ENCODE measurements at regions not wholly inside any gene's neighbourhood (a gene's known extent, or its start where the extent isn't known, plus 50 kb on each side); places are given as distances from the start of the nearest gene placed in this dataset.

- TF ChIP-seq, protein P1, sequence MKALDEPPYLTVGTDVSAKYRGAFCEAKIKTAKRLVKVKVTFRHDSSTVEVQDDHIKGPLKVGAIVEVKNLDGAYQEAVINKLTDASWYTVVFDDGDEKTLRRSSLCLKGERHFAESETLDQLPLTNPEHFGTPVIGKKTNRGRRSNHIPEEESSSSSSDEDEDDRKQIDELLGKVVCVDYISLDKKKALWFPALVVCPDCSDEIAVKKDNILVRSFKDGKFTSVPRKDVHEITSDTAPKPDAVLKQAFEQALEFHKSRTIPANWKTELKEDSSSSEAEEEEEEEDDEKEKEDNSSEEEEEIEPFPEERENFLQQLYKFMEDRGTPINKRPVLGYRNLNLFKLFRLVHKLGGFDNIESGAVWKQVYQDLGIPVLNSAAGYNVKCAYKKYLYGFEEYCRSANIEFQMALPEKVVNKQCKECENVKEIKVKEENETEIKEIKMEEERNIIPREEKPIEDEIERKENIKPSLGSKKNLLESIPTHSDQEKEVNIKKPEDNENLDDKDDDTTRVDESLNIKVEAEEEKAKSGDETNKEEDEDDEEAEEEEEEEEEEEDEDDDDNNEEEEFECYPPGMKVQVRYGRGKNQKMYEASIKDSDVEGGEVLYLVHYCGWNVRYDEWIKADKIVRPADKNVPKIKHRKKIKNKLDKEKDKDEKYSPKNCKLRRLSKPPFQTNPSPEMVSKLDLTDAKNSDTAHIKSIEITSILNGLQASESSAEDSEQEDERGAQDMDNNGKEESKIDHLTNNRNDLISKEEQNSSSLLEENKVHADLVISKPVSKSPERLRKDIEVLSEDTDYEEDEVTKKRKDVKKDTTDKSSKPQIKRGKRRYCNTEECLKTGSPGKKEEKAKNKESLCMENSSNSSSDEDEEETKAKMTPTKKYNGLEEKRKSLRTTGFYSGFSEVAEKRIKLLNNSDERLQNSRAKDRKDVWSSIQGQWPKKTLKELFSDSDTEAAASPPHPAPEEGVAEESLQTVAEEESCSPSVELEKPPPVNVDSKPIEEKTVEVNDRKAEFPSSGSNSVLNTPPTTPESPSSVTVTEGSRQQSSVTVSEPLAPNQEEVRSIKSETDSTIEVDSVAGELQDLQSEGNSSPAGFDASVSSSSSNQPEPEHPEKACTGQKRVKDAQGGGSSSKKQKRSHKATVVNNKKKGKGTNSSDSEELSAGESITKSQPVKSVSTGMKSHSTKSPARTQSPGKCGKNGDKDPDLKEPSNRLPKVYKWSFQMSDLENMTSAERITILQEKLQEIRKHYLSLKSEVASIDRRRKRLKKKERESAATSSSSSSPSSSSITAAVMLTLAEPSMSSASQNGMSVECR (CRISPR knock-in tag; IDR thresholded peaks at IDR 0.05; ENCODE audit: borderline replicate concordance): no peak
- TF ChIP-seq SMAD3 (CRISPR knock-in tag; IDR thresholded peaks at IDR 0.05; ENCODE audit: borderline replicate concordance): no peak
- TF ChIP-seq SP1 (CRISPR knock-in tag; conservative IDR thresholded peaks at IDR 0.05): no peak
- TF ChIP-seq EMX1 (CRISPR knock-in tag; IDR thresholded peaks at IDR 0.05): no peak
- TF ChIP-seq, protein P2, sequence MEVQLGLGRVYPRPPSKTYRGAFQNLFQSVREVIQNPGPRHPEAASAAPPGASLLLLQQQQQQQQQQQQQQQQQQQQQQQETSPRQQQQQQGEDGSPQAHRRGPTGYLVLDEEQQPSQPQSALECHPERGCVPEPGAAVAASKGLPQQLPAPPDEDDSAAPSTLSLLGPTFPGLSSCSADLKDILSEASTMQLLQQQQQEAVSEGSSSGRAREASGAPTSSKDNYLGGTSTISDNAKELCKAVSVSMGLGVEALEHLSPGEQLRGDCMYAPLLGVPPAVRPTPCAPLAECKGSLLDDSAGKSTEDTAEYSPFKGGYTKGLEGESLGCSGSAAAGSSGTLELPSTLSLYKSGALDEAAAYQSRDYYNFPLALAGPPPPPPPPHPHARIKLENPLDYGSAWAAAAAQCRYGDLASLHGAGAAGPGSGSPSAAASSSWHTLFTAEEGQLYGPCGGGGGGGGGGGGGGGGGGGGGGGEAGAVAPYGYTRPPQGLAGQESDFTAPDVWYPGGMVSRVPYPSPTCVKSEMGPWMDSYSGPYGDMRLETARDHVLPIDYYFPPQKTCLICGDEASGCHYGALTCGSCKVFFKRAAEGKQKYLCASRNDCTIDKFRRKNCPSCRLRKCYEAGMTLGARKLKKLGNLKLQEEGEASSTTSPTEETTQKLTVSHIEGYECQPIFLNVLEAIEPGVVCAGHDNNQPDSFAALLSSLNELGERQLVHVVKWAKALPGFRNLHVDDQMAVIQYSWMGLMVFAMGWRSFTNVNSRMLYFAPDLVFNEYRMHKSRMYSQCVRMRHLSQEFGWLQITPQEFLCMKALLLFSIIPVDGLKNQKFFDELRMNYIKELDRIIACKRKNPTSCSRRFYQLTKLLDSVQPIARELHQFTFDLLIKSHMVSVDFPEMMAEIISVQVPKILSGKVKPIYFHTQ (CRISPR knock-in tag; IDR thresholded peaks at IDR 0.05): no peak
- TF ChIP-seq, protein P3, sequence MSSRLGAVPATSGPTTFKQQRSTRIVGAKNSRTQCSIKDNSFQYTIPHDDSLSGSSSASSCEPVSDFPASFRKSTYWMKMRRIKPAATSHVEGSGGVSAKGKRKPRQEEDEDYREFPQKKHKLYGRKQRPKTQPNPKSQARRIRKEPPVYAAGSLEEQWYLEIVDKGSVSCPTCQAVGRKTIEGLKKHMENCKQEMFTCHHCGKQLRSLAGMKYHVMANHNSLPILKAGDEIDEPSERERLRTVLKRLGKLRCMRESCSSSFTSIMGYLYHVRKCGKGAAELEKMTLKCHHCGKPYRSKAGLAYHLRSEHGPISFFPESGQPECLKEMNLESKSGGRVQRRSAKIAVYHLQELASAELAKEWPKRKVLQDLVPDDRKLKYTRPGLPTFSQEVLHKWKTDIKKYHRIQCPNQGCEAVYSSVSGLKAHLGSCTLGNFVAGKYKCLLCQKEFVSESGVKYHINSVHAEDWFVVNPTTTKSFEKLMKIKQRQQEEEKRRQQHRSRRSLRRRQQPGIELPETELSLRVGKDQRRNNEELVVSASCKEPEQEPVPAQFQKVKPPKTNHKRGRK (CRISPR knock-in tag; IDR thresholded peaks at IDR 0.05; ENCODE audit: borderline replicate concordance): no peak
- TF ChIP-seq PRDM15 (CRISPR knock-in tag; IDR thresholded peaks at IDR 0.05): no peak
- no peak for TF ChIP-seq ZNF232 (CRISPR knock-in tag; IDR thresholded peaks at IDR 0.05)
- no peak for TF ChIP-seq SOX15 (CRISPR knock-in tag; IDR thresholded peaks at IDR 0.05)
- TF ChIP-seq, protein P4, sequence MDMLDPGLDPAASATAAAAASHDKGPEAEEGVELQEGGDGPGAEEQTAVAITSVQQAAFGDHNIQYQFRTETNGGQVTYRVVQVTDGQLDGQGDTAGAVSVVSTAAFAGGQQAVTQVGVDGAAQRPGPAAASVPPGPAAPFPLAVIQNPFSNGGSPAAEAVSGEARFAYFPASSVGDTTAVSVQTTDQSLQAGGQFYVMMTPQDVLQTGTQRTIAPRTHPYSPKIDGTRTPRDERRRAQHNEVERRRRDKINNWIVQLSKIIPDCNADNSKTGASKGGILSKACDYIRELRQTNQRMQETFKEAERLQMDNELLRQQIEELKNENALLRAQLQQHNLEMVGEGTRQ (CRISPR knock-in tag; IDR thresholded peaks at IDR 0.05): no peak
- TF ChIP-seq, protein P5, sequence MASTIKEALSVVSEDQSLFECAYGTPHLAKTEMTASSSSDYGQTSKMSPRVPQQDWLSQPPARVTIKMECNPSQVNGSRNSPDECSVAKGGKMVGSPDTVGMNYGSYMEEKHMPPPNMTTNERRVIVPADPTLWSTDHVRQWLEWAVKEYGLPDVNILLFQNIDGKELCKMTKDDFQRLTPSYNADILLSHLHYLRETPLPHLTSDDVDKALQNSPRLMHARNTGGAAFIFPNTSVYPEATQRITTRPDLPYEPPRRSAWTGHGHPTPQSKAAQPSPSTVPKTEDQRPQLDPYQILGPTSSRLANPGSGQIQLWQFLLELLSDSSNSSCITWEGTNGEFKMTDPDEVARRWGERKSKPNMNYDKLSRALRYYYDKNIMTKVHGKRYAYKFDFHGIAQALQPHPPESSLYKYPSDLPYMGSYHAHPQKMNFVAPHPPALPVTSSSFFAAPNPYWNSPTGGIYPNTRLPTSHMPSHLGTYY (CRISPR knock-in tag; IDR thresholded peaks at IDR 0.05): no peak
- no peak for TF ChIP-seq ATF2 (CRISPR knock-in tag; IDR thresholded peaks at IDR 0.05; ENCODE audit: borderline replicate concordance, low read depth)
- no peak for TF ChIP-seq E2F5 (CRISPR knock-in tag; IDR thresholded peaks at IDR 0.05)
- TF ChIP-seq ZNF263 (CRISPR knock-in tag; IDR thresholded peaks at IDR 0.05; ENCODE audit: low read depth): no peak
- TF ChIP-seq ZNF138 (CRISPR knock-in tag; conservative IDR thresholded peaks at IDR 0.05): no peak
- H3K27me3 Mint-ChIP-seq (ENCODE audit: low read depth): no peaks in the 10 kb centered on the region
Measured at GRCh38 chr3:154872074-154872473, 208.0 kb upstream of the MME start.

More at GRCh38 chr3:154872074-154872473, 208.0 kb upstream of the MME start:
- Mint-ChIP-seq H3K4me3 (no peak overlapping the region), H3K27ac (no peak overlapping the region), H3K36me3 (no peaks in the 10 kb centered on the region), H3K9me3 (no peaks in the 10 kb centered on the region), H3K4me1 (no peaks in the 10 kb centered on the region)
- ChIA-PET POLR2A (no interaction called here), CTCF (no interaction called here)
- ATAC-seq (no peak), DNase-seq (ENCODE audit: low spot score) (no peak)

All from WTC11 (cell line).